Testis (tissue), 2 donors: ENCODE measurements at regions not wholly inside any gene's neighbourhood (a gene's known extent, or its start where the extent isn't known, plus 50 kb on each side); places are given as distances from the start of the nearest gene placed in this dataset.

Source experiments
- CTCF ChIP-seq, 3 experiments: fragments of 450-650 bp in 2 of 3; fragments of 200-600 bp in 1 of 3; sonication (generic) in 1 of 3; IDR thresholded peaks; one replicate each; pipeline ENCODE4 v1.5.1; 2016 to 2019; ENCODE audit warnings: antibody characterized with exemption in 3 of 3, mild to moderate bottlenecking in 2 of 3, moderate library complexity in 1 of 3
- POLR2A ChIP-seq: fragments of 450-650 bp; IDR thresholded peaks from one replicate; pipeline ENCODE4 v1.6.1; 2017; ENCODE audit warnings: antibody characterized with exemption, mild to moderate bottlenecking, moderate library complexity

DNA sequence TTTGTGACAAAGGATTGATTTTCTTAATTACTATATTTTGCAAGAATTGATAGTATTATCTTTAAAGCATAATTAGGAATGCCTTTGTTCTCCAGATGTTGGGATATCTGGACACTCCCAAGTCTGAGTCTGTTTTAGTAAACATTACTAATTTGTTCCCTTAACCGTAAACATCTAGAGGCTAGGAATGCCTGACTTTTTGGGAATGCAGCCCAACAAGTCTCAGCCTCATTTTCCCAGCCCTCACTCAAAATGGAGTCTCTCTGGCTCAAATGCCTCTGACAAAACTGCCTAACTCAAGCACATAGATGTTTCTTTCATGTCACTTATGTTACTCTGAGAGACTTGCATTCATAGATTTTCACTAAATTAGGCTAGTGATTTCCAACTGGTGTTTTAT lies 297.0 kb upstream of the CLNK start:
- TF ChIP-seq POLR2A, result no peak
- TF ChIP-seq CTCF (IDR thresholded peaks at IDR 0.05), result no peak
